ENCODE measurements at regions not wholly inside any gene's neighbourhood (a gene's known extent, or its start where the extent isn't known, plus 50 kb on each side); places are given as distances from the start of the nearest gene placed in this dataset.

DNA sequence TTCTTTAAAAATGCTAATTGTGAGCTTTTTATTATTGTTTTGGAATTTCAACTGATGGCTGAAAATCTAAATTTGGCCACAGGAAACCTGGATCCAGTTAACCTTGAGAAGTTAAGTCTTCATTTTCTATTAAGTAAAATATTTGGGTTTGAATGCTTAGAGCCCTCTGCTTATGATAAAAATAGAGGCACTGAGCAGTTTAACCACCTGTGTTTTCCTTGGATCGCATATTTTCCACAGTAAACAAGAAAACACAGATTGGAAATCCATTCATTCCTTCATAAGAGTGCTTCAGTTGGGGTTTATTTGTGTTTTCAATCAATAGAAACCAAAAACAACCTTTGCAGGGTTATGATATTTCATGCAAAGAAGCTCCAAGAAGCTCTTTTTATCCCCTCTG, 77.2 kb upstream of the HES1 start:
- TF ChIP-seq, protein P1, sequence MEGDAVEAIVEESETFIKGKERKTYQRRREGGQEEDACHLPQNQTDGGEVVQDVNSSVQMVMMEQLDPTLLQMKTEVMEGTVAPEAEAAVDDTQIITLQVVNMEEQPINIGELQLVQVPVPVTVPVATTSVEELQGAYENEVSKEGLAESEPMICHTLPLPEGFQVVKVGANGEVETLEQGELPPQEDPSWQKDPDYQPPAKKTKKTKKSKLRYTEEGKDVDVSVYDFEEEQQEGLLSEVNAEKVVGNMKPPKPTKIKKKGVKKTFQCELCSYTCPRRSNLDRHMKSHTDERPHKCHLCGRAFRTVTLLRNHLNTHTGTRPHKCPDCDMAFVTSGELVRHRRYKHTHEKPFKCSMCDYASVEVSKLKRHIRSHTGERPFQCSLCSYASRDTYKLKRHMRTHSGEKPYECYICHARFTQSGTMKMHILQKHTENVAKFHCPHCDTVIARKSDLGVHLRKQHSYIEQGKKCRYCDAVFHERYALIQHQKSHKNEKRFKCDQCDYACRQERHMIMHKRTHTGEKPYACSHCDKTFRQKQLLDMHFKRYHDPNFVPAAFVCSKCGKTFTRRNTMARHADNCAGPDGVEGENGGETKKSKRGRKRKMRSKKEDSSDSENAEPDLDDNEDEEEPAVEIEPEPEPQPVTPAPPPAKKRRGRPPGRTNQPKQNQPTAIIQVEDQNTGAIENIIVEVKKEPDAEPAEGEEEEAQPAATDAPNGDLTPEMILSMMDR (optimal IDR thresholded peaks at IDR 0.05 in 1 of 3, IDR thresholded peaks at IDR 0.05 in 1 of 3, conservative IDR thresholded peaks at IDR 0.05 in 1 of 3; ENCODE audit: extremely low read depth in 1 of 3, insufficient read depth in 2 of 3, low read length in 3 of 3) = no peak
- TF ChIP-seq EZH2 (IDR thresholded peaks at IDR 0.05; ENCODE audit: low read length) = no peak

Measured in keratinocyte (primary cell).